ENCODE measurements at regions not wholly inside any gene's neighbourhood (a gene's known extent, or its start where the extent isn't known, plus 50 kb on each side); places are given as distances from the start of the nearest gene placed in this dataset.
"Not testable (repeated sequence)": the region's sequence is repeated elsewhere in the genome, so short reads cannot be mapped to it uniquely, and the experiment has no call there.

DNA sequence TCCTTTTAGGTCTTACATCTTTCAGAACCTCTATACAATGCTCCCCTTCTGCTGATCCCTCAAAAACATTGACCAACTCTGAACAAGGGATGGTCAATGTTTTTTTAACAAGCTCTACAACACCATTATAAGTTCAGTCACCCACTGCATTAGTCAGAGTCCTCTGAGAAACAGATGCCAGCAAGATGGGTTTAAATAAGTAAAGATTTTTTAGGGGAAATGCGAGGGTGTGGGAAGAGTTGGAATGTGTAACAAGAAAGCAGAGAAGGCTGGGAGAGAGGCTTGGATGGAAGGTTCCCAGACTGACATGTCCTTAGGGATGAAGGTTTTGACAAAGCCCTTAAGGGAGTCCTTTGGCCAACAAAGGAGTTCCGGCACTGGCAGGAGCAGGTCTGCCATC, 478.3 kb downstream of the FRK start:
- TF ChIP-seq, protein P1, sequence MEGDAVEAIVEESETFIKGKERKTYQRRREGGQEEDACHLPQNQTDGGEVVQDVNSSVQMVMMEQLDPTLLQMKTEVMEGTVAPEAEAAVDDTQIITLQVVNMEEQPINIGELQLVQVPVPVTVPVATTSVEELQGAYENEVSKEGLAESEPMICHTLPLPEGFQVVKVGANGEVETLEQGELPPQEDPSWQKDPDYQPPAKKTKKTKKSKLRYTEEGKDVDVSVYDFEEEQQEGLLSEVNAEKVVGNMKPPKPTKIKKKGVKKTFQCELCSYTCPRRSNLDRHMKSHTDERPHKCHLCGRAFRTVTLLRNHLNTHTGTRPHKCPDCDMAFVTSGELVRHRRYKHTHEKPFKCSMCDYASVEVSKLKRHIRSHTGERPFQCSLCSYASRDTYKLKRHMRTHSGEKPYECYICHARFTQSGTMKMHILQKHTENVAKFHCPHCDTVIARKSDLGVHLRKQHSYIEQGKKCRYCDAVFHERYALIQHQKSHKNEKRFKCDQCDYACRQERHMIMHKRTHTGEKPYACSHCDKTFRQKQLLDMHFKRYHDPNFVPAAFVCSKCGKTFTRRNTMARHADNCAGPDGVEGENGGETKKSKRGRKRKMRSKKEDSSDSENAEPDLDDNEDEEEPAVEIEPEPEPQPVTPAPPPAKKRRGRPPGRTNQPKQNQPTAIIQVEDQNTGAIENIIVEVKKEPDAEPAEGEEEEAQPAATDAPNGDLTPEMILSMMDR (IDR thresholded peaks at IDR 0.05; ENCODE audit: unreplicated experiment) = no peak
- H3K9me3 Mint-ChIP-seq (ENCODE audit: unreplicated experiment) = no peaks in the 10 kb centered on the region
- H3K27ac Mint-ChIP-seq (ENCODE audit: unreplicated experiment) = no peak overlapping the region

DNA sequence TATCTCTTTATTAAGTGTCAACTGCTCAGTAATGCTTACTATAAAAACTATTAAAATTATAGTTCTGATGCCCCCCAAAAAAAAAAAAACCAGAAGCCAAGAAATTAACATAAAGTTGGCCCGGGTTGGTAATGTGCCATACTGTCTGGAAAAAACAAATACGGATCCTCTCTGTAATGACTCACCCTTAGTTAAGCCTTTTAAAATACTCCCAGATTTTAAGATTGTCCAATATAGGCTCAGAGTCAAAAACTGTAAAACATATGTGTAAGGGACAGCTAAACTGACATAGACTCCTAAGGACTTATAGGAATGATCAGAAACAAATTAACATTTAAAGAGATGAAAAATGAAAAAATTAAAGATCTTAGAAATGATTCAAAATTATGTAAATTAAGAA, 481.1 kb downstream of the FRK start:
- H3K9me3 Mint-ChIP-seq (ENCODE audit: unreplicated experiment); H3K4me1 Mint-ChIP-seq (ENCODE audit: unreplicated experiment); H3K27me3 Mint-ChIP-seq (ENCODE audit: unreplicated experiment); H3K4me3 Mint-ChIP-seq (ENCODE audit: unreplicated experiment); DNase-seq (ENCODE audit: low spot score); H3K27ac Mint-ChIP-seq (ENCODE audit: unreplicated experiment); H3K36me3 Mint-ChIP-seq (ENCODE audit: low read depth, unreplicated experiment): not testable (repeated sequence)

More for the DNA sequence above, 478.3 kb downstream of the FRK start:
- Mint-ChIP-seq H3K36me3 (ENCODE audit: low read depth, unreplicated experiment) (no peaks in the 10 kb centered on the region), H3K4me1 (ENCODE audit: unreplicated experiment) (no peaks in the 10 kb centered on the region), H3K27me3 (ENCODE audit: unreplicated experiment) (no peaks in the 10 kb centered on the region), H3K4me3 (ENCODE audit: unreplicated experiment) (no peak overlapping the region)
- no peak for DNase-seq (ENCODE audit: low spot score)

DNA sequence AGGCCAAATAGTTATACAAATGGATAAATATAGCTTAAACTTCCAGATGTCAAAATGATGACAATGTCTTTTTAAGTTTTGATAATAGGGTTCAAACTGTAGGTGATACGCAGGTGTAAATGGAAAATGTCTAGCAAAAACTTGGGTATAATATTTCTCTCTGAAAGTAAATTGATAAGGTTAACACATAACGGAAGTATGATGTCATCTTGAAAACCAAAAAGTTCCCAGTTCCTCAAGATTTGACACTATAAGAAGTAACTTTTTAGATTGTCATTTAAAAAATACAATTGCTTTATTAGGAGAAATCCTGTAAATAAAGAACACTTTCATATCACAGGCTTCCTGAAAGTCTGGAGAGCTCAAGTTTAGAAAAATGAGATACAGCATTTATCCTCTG, 483.4 kb downstream of the FRK start:
- DNase-seq (ENCODE audit: low spot score) = no peak
- H3K4me1 Mint-ChIP-seq (ENCODE audit: unreplicated experiment) = no peaks in the 10 kb centered on the region
- H3K27ac Mint-ChIP-seq (ENCODE audit: unreplicated experiment) = no peak overlapping the region
- TF ChIP-seq, protein P1 (IDR thresholded peaks at IDR 0.05; ENCODE audit: unreplicated experiment) = no peak
- no peaks in the 10 kb centered on the region for H3K36me3 Mint-ChIP-seq (ENCODE audit: low read depth, unreplicated experiment)
- H3K9me3 Mint-ChIP-seq (ENCODE audit: unreplicated experiment) = no peaks in the 10 kb centered on the region
- no peak overlapping the region for H3K4me3 Mint-ChIP-seq (ENCODE audit: unreplicated experiment)
- no peaks in the 10 kb centered on the region for H3K27me3 Mint-ChIP-seq (ENCODE audit: unreplicated experiment)

GRCh38 chr6:115575285-115575684, 485.4 kb downstream of the FRK start:
- no peak overlapping the region for H3K27ac Mint-ChIP-seq (ENCODE audit: unreplicated experiment)
- H3K27me3 Mint-ChIP-seq (ENCODE audit: unreplicated experiment) = no peaks in the 10 kb centered on the region
- no peaks in the 10 kb centered on the region for H3K36me3 Mint-ChIP-seq (ENCODE audit: low read depth, unreplicated experiment)
- H3K4me3 Mint-ChIP-seq (ENCODE audit: unreplicated experiment) = no peak overlapping the region
- TF ChIP-seq, protein P1 (IDR thresholded peaks at IDR 0.05; ENCODE audit: unreplicated experiment) = no peak
- peaks cover 3% of the 10 kb centered on the region for H3K4me1 Mint-ChIP-seq (ENCODE audit: unreplicated experiment)
- DNase-seq (ENCODE audit: low spot score) = no peak
- no peaks in the 10 kb centered on the region for H3K9me3 Mint-ChIP-seq (ENCODE audit: unreplicated experiment)

- TF ChIP-seq, protein P1 (IDR thresholded peaks at IDR 0.05; ENCODE audit: unreplicated experiment) = no peak
- Mint-ChIP-seq H3K4me1 (ENCODE audit: unreplicated experiment) (peaks cover 5% of the 10 kb centered on the region), H3K27ac (ENCODE audit: unreplicated experiment) (no peak overlapping the region), H3K4me3 (ENCODE audit: unreplicated experiment) (no peak overlapping the region), H3K27me3 (ENCODE audit: unreplicated experiment) (no peaks in the 10 kb centered on the region), H3K36me3 (ENCODE audit: low read depth, unreplicated experiment) (no peaks in the 10 kb centered on the region), H3K9me3 (ENCODE audit: unreplicated experiment) (no peaks in the 10 kb centered on the region)
- no peak for DNase-seq (ENCODE audit: low spot score)
These were observed 486.8 kb downstream of the FRK start for GRCh38 chr6:115573861-115574260.

- H3K27ac Mint-ChIP-seq (ENCODE audit: unreplicated experiment) = peak overlapping the region; percentile 6
- no peak for DNase-seq (ENCODE audit: low spot score)
- H3K36me3 Mint-ChIP-seq (ENCODE audit: low read depth, unreplicated experiment) = no peaks in the 10 kb centered on the region
- H3K9me3 Mint-ChIP-seq (ENCODE audit: unreplicated experiment) = no peaks in the 10 kb centered on the region
- no peaks in the 10 kb centered on the region for H3K27me3 Mint-ChIP-seq (ENCODE audit: unreplicated experiment)
- TF ChIP-seq, protein P1 (IDR thresholded peaks at IDR 0.05; ENCODE audit: unreplicated experiment) = no peak
- no peak overlapping the region for H3K4me3 Mint-ChIP-seq (ENCODE audit: unreplicated experiment)
- peaks cover 5% of the 10 kb centered on the region for H3K4me1 Mint-ChIP-seq (ENCODE audit: unreplicated experiment)
These were observed 490.4 kb downstream of the FRK start for GRCh38 chr6:115570331-115570730.

Data from endothelial cell (in vitro differentiated cells).